Caco-2 (cell line): ENCODE measurements at regions not wholly inside any gene's neighbourhood (a gene's known extent, or its start where the extent isn't known, plus 50 kb on each side); places are given as distances from the start of the nearest gene placed in this dataset.
A peak's percentile ranks its signal among the peaks of the same experiment; 100 is the strongest.

ENCODE experiments used
- BruUV-seq: library from RNA; stranded (reverse); fragments of 400-500 nt; replicated peaks from 2 replicates; lab custom pipeline; 2021; lab: Mats Ljungman, UMichigan
- CTCF ChIA-PET: fragments of 300-600 bp; sonication (Branson Sonifier 250); formaldehyde crosslinking; loops from one replicate; lab custom pipeline; 2022; ENCODE audit warnings: antibody characterized with exemption; lab: Charles Lee
- POLR2A ChIA-PET: fragments of 300-600 bp; sonication (Branson Sonifier 250); formaldehyde crosslinking; loops from one replicate; lab custom pipeline; 2022; ENCODE audit warnings: antibody characterized with exemption; lab: Charles Lee
- DNase-seq, 2 experiments: peaks; one replicate each; pipeline versions ENCODE4 v3.0.0 to v3.0.0-alpha.2; 2020 to 2022
- H3K27me3 ChIP-seq: replicated peaks from 2 replicates; pipeline ENCODE4 v1.6.0; 2011; ENCODE audit warnings: low read length; ENCODE audit not compliant: control insufficient read depth, insufficient read depth
- H3K36me3 ChIP-seq: 2 replicates; pipeline ENCODE4 v1.5.1; 2011; ENCODE audit warnings: low read length; ENCODE audit not compliant: control insufficient read depth, insufficient read depth
- H3K4me1 ChIP-seq: fragments of 250-450 bp; sonication (Bioruptor Pico); 2 replicates; pipeline ENCODE4 v1.5.1; 2020; ENCODE audit warnings: mild to moderate bottlenecking
- H3K4me3 ChIP-seq: 2 replicates; pipeline ENCODE4 v1.5.1; 2011; ENCODE audit warnings: low read depth, mild to moderate bottlenecking, control low read depth, low read length
- H3K9me3 ChIP-seq: fragments of 250-450 bp; sonication (Bioruptor Pico); 2 replicates; pipeline ENCODE4 v1.5.1; 2020; ENCODE audit warnings: mild to moderate bottlenecking, moderate library complexity
- H3K27ac Mint-ChIP-seq: one replicate; pipeline ENCODE4 v1.8.0; 2022; ENCODE audit warnings: mixed read lengths; ENCODE audit not compliant: unreplicated experiment
- H3K27me3 Mint-ChIP-seq: one replicate; pipeline ENCODE4 v1.8.0; 2022; ENCODE audit warnings: mixed read lengths; ENCODE audit not compliant: insufficient read depth, unreplicated experiment
- H3K36me3 Mint-ChIP-seq: one replicate; pipeline ENCODE4 v1.8.0; 2022; ENCODE audit warnings: mild to moderate bottlenecking, mixed read lengths; ENCODE audit not compliant: insufficient read depth, unreplicated experiment
- H3K4me1 Mint-ChIP-seq: one replicate; pipeline ENCODE4 v1.8.0; 2022; ENCODE audit warnings: low read depth, mixed read lengths; ENCODE audit not compliant: unreplicated experiment
- H3K4me3 Mint-ChIP-seq: one replicate; pipeline ENCODE4 v1.8.0; 2022; ENCODE audit warnings: mild to moderate bottlenecking, moderate library complexity, mixed read lengths; ENCODE audit not compliant: unreplicated experiment
- H3K9me3 Mint-ChIP-seq: one replicate; pipeline ENCODE4 v1.8.0; 2022; ENCODE audit warnings: mixed read lengths; ENCODE audit not compliant: unreplicated experiment
- CTCF ChIP-seq, 2 experiments: fragments of 200-600 bp in 1 of 2; IDR thresholded peaks; 1 replicate in 1 of 2; 2 replicates in 1 of 2; pipeline versions ENCODE4 v1.5.1 to v1.8.0; 2011 to 2022; ENCODE audit warnings: antibody characterized with exemption in 1 of 2, control low read depth in 1 of 2, inconsistent platforms in 1 of 2, low read depth in 1 of 2, low read length in 1 of 2, mild to moderate bottlenecking in 1 of 2, moderate library complexity in 1 of 2; ENCODE audit not compliant: insufficient read depth in 1 of 2, severe bottlenecking in 1 of 2, unreplicated experiment in 1 of 2
- intact Hi-C: fragments of 100-400 bp; cut with micrococcal nuclease; formaldehyde crosslinking; loops from one replicate; pipeline ENCODE4 v1.10.0; 2022; ENCODE audit not compliant: unreplicated experiment

GRCh38 chr11:27238811-27239210, 124.2 kb downstream of the CCDC34 start:
- TF ChIP-seq CTCF (IDR thresholded peaks at IDR 0.05; ENCODE audit: insufficient read depth in 1 of 2, low read depth in 1 of 2, low read length in 1 of 2, severe bottlenecking in 1 of 2, unreplicated experiment in 1 of 2): no peak
- Mint-ChIP-seq H3K27ac (no peak overlapping the region), H3K4me3 (no peak overlapping the region), H3K36me3 (no peaks in the 10 kb centered on the region), H3K9me3 (no peaks in the 10 kb centered on the region), H3K27me3 (no peaks in the 10 kb centered on the region), H3K4me1 (peaks cover 14% of the 10 kb centered on the region)
- BruUV-seq: no TSS peak
- intact Hi-C loops: no loop called here
- no peaks in the 10 kb centered on the region for H3K27me3 ChIP-seq
- no peaks in the 10 kb centered on the region for H3K9me3 ChIP-seq
- POLR2A ChIA-PET: no interaction called here
- CTCF ChIA-PET: no interaction called here
- H3K4me3 ChIP-seq: no peak overlapping the region
- H3K4me1 ChIP-seq: peaks cover 32% of the 10 kb centered on the region
- DNase-seq: no peak
- H3K36me3 ChIP-seq: no peaks in the 10 kb centered on the region

GRCh38 chr11:27237643-27238042, 125.4 kb downstream of the CCDC34 start:
- H3K9me3 Mint-ChIP-seq: no peaks in the 10 kb centered on the region
- Histone ChIP-seq H3K27me3 (no peaks in the 10 kb centered on the region), H3K4me1 (peaks cover 38% of the 10 kb centered on the region), H3K36me3 (no peaks in the 10 kb centered on the region), H3K4me3 (no peak overlapping the region), H3K9me3 (no peaks in the 10 kb centered on the region)
- intact Hi-C loops: loop anchor here (1.0 kb wide), 1 partner anchor 35 kb away; no protein-coding TSS in a partner anchor
- no TSS peak for BruUV-seq
- no peaks in the 10 kb centered on the region for H3K27me3 Mint-ChIP-seq
- DNase-seq: peak; percentile 56 to 72
- H3K27ac Mint-ChIP-seq: no peak overlapping the region
- no peak for TF ChIP-seq CTCF (IDR thresholded peaks at IDR 0.05; ENCODE audit: insufficient read depth in 1 of 2, low read depth in 1 of 2, low read length in 1 of 2, severe bottlenecking in 1 of 2, unreplicated experiment in 1 of 2)
- ChIA-PET POLR2A (no interaction called here), CTCF (no interaction called here)
- H3K36me3 Mint-ChIP-seq: no peaks in the 10 kb centered on the region
- H3K4me1 Mint-ChIP-seq: peaks cover 18% of the 10 kb centered on the region
- H3K4me3 Mint-ChIP-seq: no peak overlapping the region

- CTCF ChIA-PET: no interaction called here
- TF ChIP-seq CTCF (IDR thresholded peaks at IDR 0.05; ENCODE audit: insufficient read depth in 1 of 2, low read depth in 1 of 2, low read length in 1 of 2, severe bottlenecking in 1 of 2, unreplicated experiment in 1 of 2): no peak
- H3K36me3 ChIP-seq: no peaks in the 10 kb centered on the region
- Mint-ChIP-seq H3K4me1 (peaks cover 18% of the 10 kb centered on the region), H3K36me3 (no peaks in the 10 kb centered on the region), H3K4me3 (no peak overlapping the region), H3K27me3 (no peaks in the 10 kb centered on the region), H3K27ac (no peak overlapping the region), H3K9me3 (no peaks in the 10 kb centered on the region)
- no peak for DNase-seq
- BruUV-seq: no TSS peak
- intact Hi-C loops: loop anchor here (1.0 kb wide), 3 partner anchors 47 to 61 kb away; no protein-coding TSS in a partner anchor
- H3K4me3 ChIP-seq: no peak overlapping the region
- peaks cover 38% of the 10 kb centered on the region for H3K4me1 ChIP-seq
- no peaks in the 10 kb centered on the region for H3K9me3 ChIP-seq
- no peaks in the 10 kb centered on the region for H3K27me3 ChIP-seq
- POLR2A ChIA-PET: no interaction called here
Observed at GRCh38 chr11:27234961-27235360, 128.1 kb downstream of the CCDC34 start.
